ENCODE measurements at regions not wholly inside any gene's neighbourhood (a gene's known extent, or its start where the extent isn't known, plus 50 kb on each side); places are given as distances from the start of the nearest gene placed in this dataset.

DNA sequence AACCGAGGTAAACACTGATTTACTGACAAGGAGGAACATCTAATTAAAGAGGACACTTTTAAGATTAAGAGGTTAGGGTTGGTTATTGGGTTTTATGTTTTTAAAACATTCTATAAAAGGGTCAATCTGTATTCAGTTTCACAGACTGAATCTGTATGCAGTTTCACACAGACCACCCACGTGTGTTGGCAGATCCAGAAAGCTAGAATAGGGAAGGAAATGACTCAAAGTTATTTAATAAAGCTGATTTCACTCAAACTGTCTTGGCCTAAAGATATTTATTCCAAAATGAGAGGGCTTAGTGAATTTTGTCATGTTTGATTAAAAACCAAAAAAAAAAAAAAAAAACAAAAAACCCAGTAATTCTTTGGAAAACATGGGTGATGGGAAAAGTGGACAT is 140.2 kb downstream of the SLC24A2 start:
- Histone ChIP-seq H3K4me1 (no peaks in the 10 kb centered on the region), H3K27me3 (no peaks in the 10 kb centered on the region), H3K4me3 (no peak overlapping the region), H3K27ac (no peak overlapping the region), H3K9ac (ENCODE audit: low read depth in 2 of 2, low read length in 2 of 2) (no peak overlapping the region), H3K36me3 (no peaks in the 10 kb centered on the region), H3K9me3 (no peaks in the 10 kb centered on the region)
- no peak for DNase-seq
- intact Hi-C loops (cut with DNase I) = no loop called here
- TF ChIP-seq, protein P1, sequence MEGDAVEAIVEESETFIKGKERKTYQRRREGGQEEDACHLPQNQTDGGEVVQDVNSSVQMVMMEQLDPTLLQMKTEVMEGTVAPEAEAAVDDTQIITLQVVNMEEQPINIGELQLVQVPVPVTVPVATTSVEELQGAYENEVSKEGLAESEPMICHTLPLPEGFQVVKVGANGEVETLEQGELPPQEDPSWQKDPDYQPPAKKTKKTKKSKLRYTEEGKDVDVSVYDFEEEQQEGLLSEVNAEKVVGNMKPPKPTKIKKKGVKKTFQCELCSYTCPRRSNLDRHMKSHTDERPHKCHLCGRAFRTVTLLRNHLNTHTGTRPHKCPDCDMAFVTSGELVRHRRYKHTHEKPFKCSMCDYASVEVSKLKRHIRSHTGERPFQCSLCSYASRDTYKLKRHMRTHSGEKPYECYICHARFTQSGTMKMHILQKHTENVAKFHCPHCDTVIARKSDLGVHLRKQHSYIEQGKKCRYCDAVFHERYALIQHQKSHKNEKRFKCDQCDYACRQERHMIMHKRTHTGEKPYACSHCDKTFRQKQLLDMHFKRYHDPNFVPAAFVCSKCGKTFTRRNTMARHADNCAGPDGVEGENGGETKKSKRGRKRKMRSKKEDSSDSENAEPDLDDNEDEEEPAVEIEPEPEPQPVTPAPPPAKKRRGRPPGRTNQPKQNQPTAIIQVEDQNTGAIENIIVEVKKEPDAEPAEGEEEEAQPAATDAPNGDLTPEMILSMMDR (IDR thresholded peaks at IDR 0.05) = no peak

DNA sequence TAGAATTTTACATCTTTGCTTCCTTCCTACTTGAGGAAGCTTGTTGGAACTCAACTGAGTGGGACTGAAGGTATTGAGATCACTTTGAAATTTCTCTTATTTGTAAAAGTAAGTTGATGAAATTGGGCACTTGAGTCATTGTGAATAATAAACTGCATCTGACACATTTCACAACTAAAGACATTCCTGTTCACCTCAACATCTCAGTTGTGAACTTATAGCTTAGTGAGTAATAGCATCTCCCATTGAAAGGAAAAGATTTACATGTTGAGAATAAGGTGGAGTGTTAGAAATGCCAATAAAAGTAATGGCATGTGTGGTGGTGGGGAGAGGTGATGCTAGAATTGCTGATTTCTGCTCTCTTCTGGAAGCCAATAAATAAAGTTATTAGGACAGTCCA is 145.0 kb downstream of the SLC24A2 start:
- no peaks in the 10 kb centered on the region for H3K36me3 ChIP-seq

GRCh38 chr9:19642256-19642655 is 146.6 kb downstream of the SLC24A2 start:
- TF ChIP-seq, protein P1 (IDR thresholded peaks at IDR 0.05) = no peak
- no peak overlapping the region for H3K4me3 ChIP-seq
- intact Hi-C loops (cut with DNase I) = no loop called here
- no peak overlapping the region for H3K27ac ChIP-seq
- no peak overlapping the region for H3K9ac ChIP-seq (ENCODE audit: low read depth in 2 of 2, low read length in 2 of 2)
- DNase-seq = no peak
- H3K27me3 ChIP-seq = no peaks in the 10 kb centered on the region
- H3K36me3 ChIP-seq = no peaks in the 10 kb centered on the region
- H3K4me1 ChIP-seq = no peaks in the 10 kb centered on the region
- no peaks in the 10 kb centered on the region for H3K9me3 ChIP-seq

More for the DNA sequence above, 145.0 kb downstream of the SLC24A2 start:
- no peak for DNase-seq
- Histone ChIP-seq H3K9ac (ENCODE audit: low read depth in 2 of 2, low read length in 2 of 2) (no peak overlapping the region), H3K9me3 (no peaks in the 10 kb centered on the region), H3K4me3 (no peak overlapping the region), H3K27me3 (no peaks in the 10 kb centered on the region), H3K27ac (no peak overlapping the region), H3K4me1 (no peaks in the 10 kb centered on the region)
- intact Hi-C loops (cut with DNase I) = no loop called here
- TF ChIP-seq, protein P1 (IDR thresholded peaks at IDR 0.05) = no peak

DNA sequence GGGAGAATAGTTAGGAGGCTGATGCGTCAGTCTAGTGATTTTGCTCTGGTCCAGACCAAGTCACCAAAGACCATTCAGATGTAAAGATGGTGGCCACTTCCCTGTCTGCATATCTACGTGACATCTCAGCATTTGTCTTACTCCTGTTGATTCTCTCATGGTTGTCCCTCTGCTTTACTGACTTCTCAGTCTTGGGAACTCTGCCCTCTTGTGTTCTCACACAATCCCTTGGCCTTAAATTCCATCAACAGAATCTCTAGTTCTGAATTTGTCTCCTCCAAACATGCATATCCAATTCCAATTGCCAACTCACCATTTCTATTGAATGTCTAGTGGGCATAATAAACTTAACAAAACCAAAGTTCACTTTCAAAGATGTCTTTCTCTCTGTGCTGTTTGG is 147.8 kb downstream of the SLC24A2 start:
- Histone ChIP-seq H3K4me1 (no peaks in the 10 kb centered on the region), H3K27ac (no peak overlapping the region), H3K9me3 (no peaks in the 10 kb centered on the region), H3K27me3 (no peaks in the 10 kb centered on the region), H3K9ac (ENCODE audit: low read depth in 2 of 2, low read length in 2 of 2) (no peak overlapping the region), H3K36me3 (no peaks in the 10 kb centered on the region), H3K4me3 (no peak overlapping the region)
- TF ChIP-seq, protein P1 (IDR thresholded peaks at IDR 0.05) = no peak
- intact Hi-C loops (cut with DNase I) = no loop called here
- DNase-seq = no peak

DNA sequence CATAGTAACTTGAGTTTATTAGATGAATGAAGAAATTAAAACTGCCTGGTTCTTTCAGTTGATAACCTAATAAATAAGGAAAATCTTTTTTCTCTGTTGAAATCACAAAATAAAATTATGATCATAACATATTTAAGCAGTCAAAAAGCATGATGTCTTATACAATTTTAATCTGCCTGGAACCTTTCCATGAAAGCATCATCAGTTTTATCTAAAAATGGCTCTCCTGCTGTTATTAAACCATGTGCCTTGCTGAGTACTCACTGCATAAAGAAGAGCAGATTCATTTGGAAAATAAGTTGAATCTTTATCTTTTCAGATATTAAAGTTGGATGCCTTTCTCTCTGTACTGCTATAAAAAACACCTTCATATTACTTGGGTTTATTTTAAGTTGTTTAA is 148.8 kb downstream of the SLC24A2 start:
- no peak overlapping the region for H3K4me3 ChIP-seq
- H3K4me1 ChIP-seq = no peaks in the 10 kb centered on the region
- H3K27me3 ChIP-seq = no peaks in the 10 kb centered on the region
- H3K9ac ChIP-seq (ENCODE audit: low read depth in 2 of 2, low read length in 2 of 2) = no peak overlapping the region
- no peak overlapping the region for H3K27ac ChIP-seq
- no peaks in the 10 kb centered on the region for H3K9me3 ChIP-seq
- intact Hi-C loops (cut with DNase I) = no loop called here
- TF ChIP-seq, protein P1 (IDR thresholded peaks at IDR 0.05) = no peak
- no peak for DNase-seq
- H3K36me3 ChIP-seq = no peaks in the 10 kb centered on the region

GRCh38 chr9:19637084-19637483 is 151.8 kb downstream of the SLC24A2 start:
- Histone ChIP-seq H3K4me3 (no peak overlapping the region), H3K4me1 (no peaks in the 10 kb centered on the region), H3K36me3 (no peaks in the 10 kb centered on the region), H3K27me3 (no peaks in the 10 kb centered on the region), H3K9me3 (no peaks in the 10 kb centered on the region), H3K27ac (no peak overlapping the region), H3K9ac (ENCODE audit: low read depth in 2 of 2, low read length in 2 of 2) (no peak overlapping the region)
- intact Hi-C loops (cut with DNase I) = no loop called here
- TF ChIP-seq, protein P1 (IDR thresholded peaks at IDR 0.05) = no peak
- DNase-seq = no peak

All from colonic mucosa (tissue), 4 donors.